ENCODE measurements at regions not wholly inside any gene's neighbourhood (a gene's known extent, or its start where the extent isn't known, plus 50 kb on each side); places are given as distances from the start of the nearest gene placed in this dataset.
A peak's percentile ranks its signal among the peaks of the same experiment; 100 is the strongest.

GRCh38 chr4:126028876-126029275 is 714.1 kb downstream of the FAT4 start:
- no peak overlapping the region for H3K27ac ChIP-seq (ENCODE audit: low read depth in 2 of 2, low read length in 2 of 2)
- intact Hi-C loops (cut with DNase I), result no loop called here
- no peaks in the 10 kb centered on the region for H3K27me3 ChIP-seq (ENCODE audit: control insufficient read depth, insufficient read depth, low read length)
- no peak for TF ChIP-seq CTCF (IDR thresholded peaks at IDR 0.05; ENCODE audit: borderline replicate concordance, extremely low read depth, insufficient read depth)
- no peak overlapping the region for H3K9ac ChIP-seq (ENCODE audit: low read length in 3 of 3)
- FAIRE-seq (no peak), DNase-seq (peak in 2 of 5 donors; percentile 8 to 22)
- no peaks in the 10 kb centered on the region for H3K4me1 ChIP-seq (ENCODE audit: control insufficient read depth in 2 of 3, insufficient read depth in 2 of 3, low read depth in 1 of 3, low read length in 3 of 3)
- no peaks in the 10 kb centered on the region for H3K36me3 ChIP-seq (ENCODE audit: control insufficient read depth in 2 of 3, insufficient read depth in 3 of 3, low read length in 3 of 3)
- no peaks in the 10 kb centered on the region for H3K9me3 ChIP-seq (ENCODE audit: control insufficient read depth in 2 of 3, insufficient read depth in 1 of 3, low read length in 3 of 3)
- H3K4me3 ChIP-seq (ENCODE audit: low read length in 3 of 3), result no peak overlapping the region

GRCh38 chr4:126037231-126037630 is 722.5 kb downstream of the FAT4 start:
- FAIRE-seq, result no peak
- TF ChIP-seq CTCF (IDR thresholded peaks at IDR 0.05; ENCODE audit: borderline replicate concordance, extremely low read depth, insufficient read depth), result no peak
- no peaks in the 10 kb centered on the region for H3K4me1 ChIP-seq (ENCODE audit: control insufficient read depth in 2 of 3, insufficient read depth in 2 of 3, low read depth in 1 of 3, low read length in 3 of 3)
- no peak overlapping the region for H3K27ac ChIP-seq (ENCODE audit: low read depth in 2 of 2, low read length in 2 of 2)
- no peaks in the 10 kb centered on the region for H3K36me3 ChIP-seq (ENCODE audit: control insufficient read depth in 2 of 3, insufficient read depth in 3 of 3, low read length in 3 of 3)
- H3K4me3 ChIP-seq (ENCODE audit: low read length in 3 of 3), result no peak overlapping the region
- no peaks in the 10 kb centered on the region for H3K9me3 ChIP-seq (ENCODE audit: control insufficient read depth in 2 of 3, insufficient read depth in 1 of 3, low read length in 3 of 3)
- intact Hi-C loops (cut with DNase I), result no loop called here
- no peak for DNase-seq
- H3K9ac ChIP-seq (ENCODE audit: low read length in 3 of 3), result no peak overlapping the region
- no peaks in the 10 kb centered on the region for H3K27me3 ChIP-seq (ENCODE audit: control insufficient read depth, insufficient read depth, low read length)

- H3K9ac ChIP-seq (ENCODE audit: low read length in 3 of 3), result no peak overlapping the region
- peak in 2 of 5 donors; percentile 1 to 7 for DNase-seq
- intact Hi-C loops (cut with DNase I), result no loop called here
- no peak for TF ChIP-seq CTCF (IDR thresholded peaks at IDR 0.05; ENCODE audit: borderline replicate concordance, extremely low read depth, insufficient read depth)
- no peaks in the 10 kb centered on the region for H3K9me3 ChIP-seq (ENCODE audit: control insufficient read depth in 2 of 3, insufficient read depth in 1 of 3, low read length in 3 of 3)
- H3K4me3 ChIP-seq (ENCODE audit: low read length in 3 of 3), result no peak overlapping the region
- no peaks in the 10 kb centered on the region for H3K4me1 ChIP-seq (ENCODE audit: control insufficient read depth in 2 of 3, insufficient read depth in 2 of 3, low read depth in 1 of 3, low read length in 3 of 3)
- no peak overlapping the region for H3K27ac ChIP-seq (ENCODE audit: low read depth in 2 of 2, low read length in 2 of 2)
- H3K36me3 ChIP-seq (ENCODE audit: control insufficient read depth in 2 of 3, insufficient read depth in 3 of 3, low read length in 3 of 3), result no peaks in the 10 kb centered on the region
- H3K27me3 ChIP-seq (ENCODE audit: control insufficient read depth, insufficient read depth, low read length), result no peaks in the 10 kb centered on the region
- no peak for FAIRE-seq
These were observed 723.9 kb downstream of the FAT4 start for GRCh38 chr4:126038502-126039144.

Measured in kidney (tissue), 13 donors.